ENCODE measurements at regions not wholly inside any gene's neighbourhood (a gene's known extent, or its start where the extent isn't known, plus 50 kb on each side); places are given as distances from the start of the nearest gene placed in this dataset.

DNA sequence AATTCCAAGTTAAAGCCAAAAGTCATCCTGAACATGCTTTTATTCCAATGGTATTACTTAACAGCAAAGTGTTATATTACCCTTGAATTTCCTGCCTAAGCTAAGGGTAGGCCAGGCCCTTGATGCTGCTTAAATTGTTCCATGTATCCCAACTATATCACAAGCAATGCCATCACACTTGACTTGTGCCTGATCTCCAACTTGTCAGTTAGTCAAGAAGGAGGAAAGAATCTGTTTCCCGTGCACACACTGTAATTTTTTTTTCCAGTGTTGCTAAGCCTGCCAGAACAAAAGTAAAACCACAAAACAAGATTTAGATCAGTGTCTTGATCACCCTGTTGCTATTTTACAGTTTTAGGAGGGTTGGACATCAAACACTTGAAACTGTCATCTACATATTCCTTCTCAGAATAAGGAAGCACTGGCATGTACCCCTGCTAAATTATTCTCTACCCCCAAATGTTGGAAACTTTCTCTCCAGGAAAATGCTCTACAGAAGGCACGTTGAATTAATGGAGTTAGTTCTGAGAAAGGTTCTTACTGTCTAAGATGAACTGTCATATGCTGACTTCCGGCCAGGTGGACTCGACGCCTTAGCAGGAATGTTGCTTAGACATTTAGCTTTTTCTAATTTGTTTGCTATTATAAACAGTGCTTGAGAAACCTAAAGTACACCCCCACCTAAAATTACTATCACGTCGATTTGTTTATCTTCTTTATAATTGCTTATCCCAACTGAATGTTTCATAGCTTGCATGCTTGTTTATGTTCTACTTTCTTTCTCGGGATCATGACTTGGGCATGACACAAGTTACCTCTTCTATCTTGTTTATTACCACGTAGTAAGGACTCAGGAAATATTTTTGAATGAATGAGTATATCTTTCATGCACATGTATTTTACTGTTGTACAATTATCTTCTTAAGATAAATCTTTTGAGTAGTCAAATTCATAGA lies 105.5 kb upstream of the ZNF438 start:
- peak overlapping the region; percentile 44 for H3K27ac Mint-ChIP-seq
- peak; percentile 45 for DNase-seq
- no peaks in the 10 kb centered on the region; the same call in 1 of the 2 replicates for H3K27me3 Mint-ChIP-seq (ENCODE audit: insufficient read depth)
- H3K4me3 Mint-ChIP-seq, result peak overlapping the region; percentile 3; the same call in 1 of the 2 replicates
- no peaks in the 10 kb centered on the region for H3K9me3 Mint-ChIP-seq
- TF ChIP-seq, protein P1, sequence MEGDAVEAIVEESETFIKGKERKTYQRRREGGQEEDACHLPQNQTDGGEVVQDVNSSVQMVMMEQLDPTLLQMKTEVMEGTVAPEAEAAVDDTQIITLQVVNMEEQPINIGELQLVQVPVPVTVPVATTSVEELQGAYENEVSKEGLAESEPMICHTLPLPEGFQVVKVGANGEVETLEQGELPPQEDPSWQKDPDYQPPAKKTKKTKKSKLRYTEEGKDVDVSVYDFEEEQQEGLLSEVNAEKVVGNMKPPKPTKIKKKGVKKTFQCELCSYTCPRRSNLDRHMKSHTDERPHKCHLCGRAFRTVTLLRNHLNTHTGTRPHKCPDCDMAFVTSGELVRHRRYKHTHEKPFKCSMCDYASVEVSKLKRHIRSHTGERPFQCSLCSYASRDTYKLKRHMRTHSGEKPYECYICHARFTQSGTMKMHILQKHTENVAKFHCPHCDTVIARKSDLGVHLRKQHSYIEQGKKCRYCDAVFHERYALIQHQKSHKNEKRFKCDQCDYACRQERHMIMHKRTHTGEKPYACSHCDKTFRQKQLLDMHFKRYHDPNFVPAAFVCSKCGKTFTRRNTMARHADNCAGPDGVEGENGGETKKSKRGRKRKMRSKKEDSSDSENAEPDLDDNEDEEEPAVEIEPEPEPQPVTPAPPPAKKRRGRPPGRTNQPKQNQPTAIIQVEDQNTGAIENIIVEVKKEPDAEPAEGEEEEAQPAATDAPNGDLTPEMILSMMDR (IDR thresholded peaks at IDR 0.05), result no peak
- H3K36me3 Mint-ChIP-seq (ENCODE audit: low read depth), result no peaks in the 10 kb centered on the region
- H3K4me1 Mint-ChIP-seq (ENCODE audit: low read depth), result peaks cover 63% of the 10 kb centered on the region

DNA sequence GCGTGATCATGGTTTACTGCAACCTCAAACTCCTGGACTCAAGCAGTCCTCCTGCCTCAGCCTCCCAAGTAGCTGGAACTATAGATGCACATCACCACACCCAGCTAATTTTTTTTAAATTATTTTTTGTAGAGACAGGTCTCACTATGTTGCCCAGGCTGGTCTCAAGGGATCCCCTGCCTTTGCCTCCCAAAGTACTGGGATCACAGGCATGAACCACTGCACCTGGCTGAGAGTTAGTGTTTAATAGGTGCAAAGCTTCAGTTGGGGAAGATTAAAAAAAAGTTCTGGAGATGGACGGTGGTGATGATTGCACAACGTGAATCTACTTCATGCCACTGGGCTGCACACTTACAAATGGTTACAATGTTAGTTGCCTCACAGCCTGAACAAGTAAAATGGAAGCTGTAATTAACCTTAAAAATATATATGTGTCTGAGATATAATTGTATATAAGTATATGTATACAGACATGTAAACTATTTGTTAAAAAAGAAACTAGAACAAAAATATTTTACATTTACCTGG lies 106.4 kb upstream of the ZNF438 start:
- no peak overlapping the region for H3K4me3 Mint-ChIP-seq
- no peak for DNase-seq
- TF ChIP-seq, protein P1 (IDR thresholded peaks at IDR 0.05), result no peak
- no peaks in the 10 kb centered on the region; the same call in 1 of the 2 replicates for H3K27me3 Mint-ChIP-seq (ENCODE audit: insufficient read depth)
- H3K9me3 Mint-ChIP-seq, result no peaks in the 10 kb centered on the region
- H3K36me3 Mint-ChIP-seq (ENCODE audit: low read depth), result no peaks in the 10 kb centered on the region
- no peak overlapping the region for H3K27ac Mint-ChIP-seq
- peaks cover 59% of the 10 kb centered on the region for H3K4me1 Mint-ChIP-seq (ENCODE audit: low read depth)

DNA sequence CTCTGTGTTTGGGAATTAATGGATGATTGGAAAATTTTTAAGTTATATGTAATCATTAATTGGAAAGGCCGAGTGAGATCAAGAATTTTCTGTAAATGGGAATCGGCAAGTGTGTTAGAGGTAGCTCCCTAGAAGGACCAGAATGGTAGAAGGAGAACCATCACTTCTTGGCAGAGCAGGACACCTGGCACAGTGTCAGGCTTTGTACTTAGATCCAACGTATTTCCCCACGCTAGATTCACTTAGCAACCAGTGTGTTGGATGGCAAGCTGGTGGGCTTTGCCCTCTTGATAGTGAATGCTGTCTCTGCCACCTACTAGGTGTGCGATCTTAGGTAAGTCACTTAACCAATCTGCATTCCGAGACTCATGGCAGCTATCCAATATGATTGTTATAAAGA lies 107.8 kb upstream of the ZNF438 start:
- no peaks in the 10 kb centered on the region; the same call in 1 of the 2 replicates for H3K27me3 Mint-ChIP-seq (ENCODE audit: insufficient read depth)

DNA sequence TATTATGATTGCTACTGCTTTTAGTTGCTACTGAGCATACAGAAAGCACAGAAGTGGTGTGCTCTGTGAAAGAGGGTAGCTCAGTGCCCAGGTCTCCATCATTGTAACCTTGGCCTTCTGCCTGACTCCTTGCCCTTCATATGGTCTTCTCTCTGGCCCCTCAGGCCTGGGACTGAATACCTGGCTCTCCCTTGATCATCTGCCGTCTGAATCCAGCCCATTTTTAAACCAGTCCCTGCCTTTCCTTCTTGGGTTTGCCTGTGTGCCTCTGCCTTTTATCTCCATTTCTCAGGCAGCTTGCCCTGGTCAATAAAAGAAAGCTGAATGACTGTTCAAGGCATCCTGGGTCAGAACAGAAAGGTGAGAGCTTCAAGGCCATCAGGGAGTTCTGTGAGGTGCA lies 109.1 kb upstream of the ZNF438 start:
- H3K4me3 Mint-ChIP-seq, result no peak overlapping the region
- no peaks in the 10 kb centered on the region; the same call in 1 of the 2 replicates for H3K27me3 Mint-ChIP-seq (ENCODE audit: insufficient read depth)
- peaks cover 56% of the 10 kb centered on the region for H3K4me1 Mint-ChIP-seq (ENCODE audit: low read depth)
- H3K9me3 Mint-ChIP-seq, result no peaks in the 10 kb centered on the region
- TF ChIP-seq, protein P1 (IDR thresholded peaks at IDR 0.05), result no peak
- no peaks in the 10 kb centered on the region for H3K36me3 Mint-ChIP-seq (ENCODE audit: low read depth)
- DNase-seq, result no peak
- no peak overlapping the region for H3K27ac Mint-ChIP-seq

More for the DNA sequence above, 107.8 kb upstream of the ZNF438 start:
- Mint-ChIP-seq H3K4me3 (no peak overlapping the region), H3K9me3 (no peaks in the 10 kb centered on the region), H3K36me3 (ENCODE audit: low read depth) (no peaks in the 10 kb centered on the region), H3K4me1 (ENCODE audit: low read depth) (peaks cover 57% of the 10 kb centered on the region), H3K27ac (no peak overlapping the region)
- DNase-seq, result no peak
- TF ChIP-seq, protein P1 (IDR thresholded peaks at IDR 0.05), result no peak

DNA sequence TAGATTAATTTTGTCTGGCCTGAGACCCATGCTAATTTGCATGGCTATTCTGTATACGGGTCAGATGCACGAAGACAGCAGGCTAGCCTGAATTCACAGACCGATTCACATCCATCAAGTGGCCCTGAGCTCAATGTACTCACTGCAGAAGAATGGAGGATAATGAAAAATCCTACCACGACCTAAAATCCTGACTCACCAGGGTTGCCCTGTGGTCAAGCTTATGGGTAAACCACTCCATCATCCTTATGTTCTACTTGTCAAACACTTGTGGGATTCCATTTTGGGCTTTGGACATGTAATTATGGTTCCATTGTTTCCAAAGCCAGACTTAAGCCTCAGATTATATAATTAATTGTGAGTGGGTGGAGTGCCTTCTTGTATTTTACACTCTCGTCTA lies 110.4 kb upstream of the ZNF438 start:
- Mint-ChIP-seq H3K4me1 (ENCODE audit: low read depth) (peaks cover 58% of the 10 kb centered on the region), H3K9me3 (no peaks in the 10 kb centered on the region), H3K27me3 (ENCODE audit: insufficient read depth) (no peaks in the 10 kb centered on the region; the same call in 1 of the 2 replicates), H3K4me3 (no peak overlapping the region), H3K36me3 (ENCODE audit: low read depth) (no peaks in the 10 kb centered on the region), H3K27ac (peak overlapping the region; percentile 64)
- TF ChIP-seq, protein P1 (IDR thresholded peaks at IDR 0.05), result no peak
- peak; percentile 83 for DNase-seq
